Inflammatory macrophage treated with lipopolysaccharide for 4 hours (primary cell): ENCODE measurements at regions not wholly inside any gene's neighbourhood (a gene's known extent, or its start where the extent isn't known, plus 50 kb on each side); places are given as distances from the start of the nearest gene placed in this dataset.
"Not testable (repeated sequence)": the region's sequence is repeated elsewhere in the genome, so short reads cannot be mapped to it uniquely, and the experiment has no call there.

Source experiments
- DNase-seq: peaks from one replicate; pipeline ENCODE4 v3.0.0-alpha.2; 2020

DNA sequence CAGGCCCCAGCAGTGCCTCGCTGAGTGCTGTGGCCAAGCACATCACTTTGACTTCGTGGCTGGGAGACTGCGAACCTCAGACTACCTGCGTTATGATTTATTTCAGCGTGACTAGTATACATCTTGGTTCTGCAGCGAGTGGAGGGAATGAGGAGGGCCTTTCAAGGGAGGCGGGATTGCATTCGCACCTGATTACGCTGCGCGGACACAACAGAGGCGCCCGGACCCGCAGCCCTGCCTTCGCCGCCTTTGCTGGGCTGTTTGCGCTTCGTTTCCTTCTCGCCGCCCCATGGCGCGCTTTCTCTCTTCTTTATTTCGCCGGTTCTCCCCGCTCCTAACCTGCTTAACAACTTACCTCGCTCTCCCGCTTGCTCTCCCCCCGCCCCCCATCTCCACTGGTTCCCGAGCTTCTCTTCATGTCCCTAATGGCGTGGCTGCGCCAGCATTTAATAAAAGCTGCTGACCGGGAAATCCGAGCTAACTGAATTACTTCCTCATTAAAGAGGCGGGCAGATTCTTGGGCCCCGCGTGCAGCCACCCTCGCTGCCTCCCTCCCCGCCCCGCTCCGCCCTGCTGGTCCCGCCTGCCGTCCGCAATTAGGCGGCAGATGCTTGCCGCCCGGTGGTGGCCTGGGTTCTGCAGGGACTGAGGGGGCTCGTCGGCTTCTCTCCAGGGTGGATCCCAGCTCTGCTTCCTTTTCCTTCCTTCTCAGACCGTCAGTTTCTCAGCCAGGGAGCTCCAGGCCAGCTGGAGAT lies 257.6 kb upstream of the SDK2 start:
- peak; percentile 56 for DNase-seq

DNA sequence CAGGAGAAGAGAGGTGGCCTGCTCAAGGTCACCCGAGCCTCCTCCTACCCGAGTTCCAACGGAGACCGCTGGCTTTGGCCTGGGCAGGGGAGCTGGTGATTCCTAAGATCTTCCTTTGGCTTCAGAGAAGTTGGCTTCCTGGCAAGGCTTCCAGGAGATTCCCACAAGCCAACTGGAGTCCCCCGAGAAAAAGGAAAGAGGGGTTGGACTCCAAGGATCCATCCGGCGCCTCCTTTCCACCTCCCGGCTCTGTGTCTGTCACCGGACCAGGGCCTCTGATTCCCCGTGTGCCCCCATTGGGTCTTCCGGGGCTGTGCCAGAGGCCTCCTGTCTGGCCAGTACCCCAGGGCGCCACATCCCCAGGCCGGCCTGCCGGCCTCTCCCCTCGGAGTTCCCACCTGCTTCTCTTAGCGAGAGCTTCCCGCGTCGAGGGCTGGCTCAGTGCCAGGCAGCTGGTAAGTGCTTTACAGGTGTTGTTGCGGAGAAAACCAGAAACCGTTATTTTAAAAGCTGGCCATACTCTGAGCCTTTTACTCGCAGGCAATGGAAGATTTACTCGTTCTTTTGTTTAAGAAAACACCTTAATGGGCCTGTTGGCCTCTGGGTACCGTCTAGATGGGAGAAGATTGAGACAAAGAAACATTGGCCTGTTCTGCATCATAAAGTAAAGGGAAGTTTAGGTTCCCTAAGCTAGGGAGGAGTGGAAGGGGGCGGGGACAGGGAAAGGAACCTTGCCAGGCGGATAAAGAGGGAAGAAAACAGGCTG lies 258.4 kb upstream of the SDK2 start:
- DNase-seq, result peak; percentile 18

- DNase-seq, result no peak
Measured at GRCh38 chr17:73906896-73907870, 262.9 kb upstream of the SDK2 start.

DNA sequence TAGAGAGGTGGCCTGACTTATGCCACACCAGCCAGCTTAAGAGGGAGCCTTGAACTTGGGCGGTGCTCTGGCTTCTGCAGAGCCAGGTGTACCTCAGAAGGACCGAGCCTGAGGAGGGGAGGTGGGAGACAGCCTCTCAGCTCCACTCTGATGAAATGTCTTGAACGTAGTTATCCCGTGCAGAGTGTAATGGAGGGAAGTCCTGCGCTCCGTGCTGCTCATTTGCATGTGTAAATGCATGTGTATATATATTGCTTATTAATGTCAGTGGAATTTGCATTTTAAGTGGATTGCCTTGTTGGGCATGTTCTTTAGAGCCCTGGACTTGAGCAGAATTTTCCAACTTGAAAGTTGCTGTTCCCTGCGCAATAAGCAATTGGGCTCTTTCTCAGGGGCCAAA lies 264.9 kb upstream of the SDK2 start:
- no peak for DNase-seq

DNA sequence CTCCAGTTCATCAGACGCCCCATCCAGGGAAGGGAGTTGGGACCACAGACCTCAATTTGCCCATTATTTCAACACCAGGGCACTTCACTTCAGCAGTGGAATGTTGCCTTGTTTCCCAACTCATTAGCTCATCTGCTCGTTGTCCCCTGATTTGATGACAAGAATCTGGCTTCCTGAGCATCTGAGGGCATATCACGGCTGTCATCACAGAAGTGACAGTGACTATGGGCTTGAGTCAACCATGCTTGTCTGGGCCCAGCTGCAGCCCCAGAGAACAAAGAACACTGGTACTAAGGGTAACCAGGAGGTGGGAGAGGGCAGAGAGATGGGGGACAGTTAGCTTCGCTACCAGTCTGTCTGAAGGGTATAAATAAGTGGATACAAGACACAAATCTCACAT lies 266.0 kb upstream of the SDK2 start:
- no peak for DNase-seq

DNA sequence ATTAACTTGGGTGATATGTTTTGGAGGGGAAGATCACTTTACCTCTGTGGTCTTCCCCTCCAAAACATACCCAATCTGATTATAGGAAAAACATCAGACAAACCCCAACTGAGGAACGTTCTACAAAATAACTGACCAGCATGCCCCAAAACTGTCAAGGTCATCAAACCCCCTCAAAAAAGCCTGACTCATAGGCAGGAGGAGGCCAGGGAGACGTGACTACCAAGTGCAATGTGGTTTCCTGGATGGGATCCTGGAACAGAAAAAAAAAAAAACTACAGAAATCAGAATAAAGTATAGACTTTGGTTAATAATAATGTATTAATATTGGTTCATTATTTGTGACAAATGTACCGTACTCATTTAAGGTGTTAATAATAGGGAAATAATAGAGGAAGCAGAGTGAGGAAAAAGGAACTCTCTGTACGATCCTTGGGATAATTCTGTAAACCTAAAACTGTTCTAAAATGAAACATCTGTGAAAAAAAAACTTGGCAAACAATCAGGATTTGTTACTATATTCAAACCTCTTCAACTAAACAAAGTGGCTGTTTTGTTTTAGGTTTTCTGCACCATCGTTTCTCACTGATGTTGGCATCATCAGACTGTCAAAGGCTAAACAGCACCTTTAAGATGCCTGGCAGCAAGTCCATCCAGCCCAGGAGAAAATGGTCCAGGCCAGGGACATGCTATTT lies 266.7 kb upstream of the SDK2 start:
- no peak for DNase-seq

DNA sequence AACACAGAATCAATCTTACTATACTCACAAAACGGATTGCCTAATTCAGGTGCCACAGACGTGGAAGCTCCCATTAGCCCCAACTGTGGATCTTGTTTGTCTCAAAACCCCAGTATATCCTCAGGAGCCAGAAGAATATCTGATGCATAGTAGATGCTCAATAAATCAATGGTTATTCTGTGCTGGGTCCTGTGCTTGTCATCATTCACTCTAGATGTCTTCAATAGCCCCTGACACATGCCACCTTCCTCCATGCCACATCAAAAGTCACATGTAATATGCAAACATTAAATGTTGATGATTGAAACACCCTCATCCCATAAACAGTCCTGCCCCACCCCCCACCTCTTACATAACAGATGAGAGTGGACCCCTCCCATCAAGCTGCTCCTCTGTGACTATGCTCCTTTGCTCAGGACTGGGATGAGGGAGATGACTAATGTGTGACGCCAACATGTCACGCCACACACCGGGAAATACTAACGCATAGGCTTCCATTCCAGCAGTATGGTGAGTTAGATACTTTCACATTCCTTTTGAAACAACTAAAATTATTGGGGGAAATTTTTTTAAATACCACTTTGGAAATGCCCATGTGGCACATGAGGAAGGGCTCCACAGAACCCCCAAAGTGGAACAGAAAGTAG lies 267.6 kb upstream of the SDK2 start:
- peak; percentile 59 for DNase-seq

- DNase-seq, result no peak
Measured at GRCh38 chr17:73912373-73912746, 268.1 kb upstream of the SDK2 start.

- DNase-seq, result no peak
Measured at GRCh38 chr17:73914536-73915274, 270.5 kb upstream of the SDK2 start.

DNA sequence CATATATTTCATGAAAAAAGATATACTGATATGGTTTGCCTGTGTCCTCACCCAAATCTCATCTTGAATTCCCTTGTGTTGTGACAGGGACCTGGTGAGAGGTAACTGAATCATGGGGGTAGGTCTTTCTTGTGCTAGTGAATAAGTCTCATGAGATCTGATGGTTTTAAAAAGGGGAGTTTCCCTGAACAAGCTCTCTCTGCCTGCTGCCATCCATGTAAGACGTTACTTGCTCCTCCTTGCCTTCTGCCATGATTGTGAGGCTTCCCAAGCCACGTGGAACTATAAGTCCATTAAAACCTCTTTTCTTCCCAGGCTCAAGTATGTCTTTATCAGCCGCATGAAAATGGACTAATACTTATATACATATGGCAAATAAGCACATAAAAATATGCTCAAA lies 274.8 kb upstream of the SDK2 start:
- DNase-seq, result not testable (repeated sequence)

DNA sequence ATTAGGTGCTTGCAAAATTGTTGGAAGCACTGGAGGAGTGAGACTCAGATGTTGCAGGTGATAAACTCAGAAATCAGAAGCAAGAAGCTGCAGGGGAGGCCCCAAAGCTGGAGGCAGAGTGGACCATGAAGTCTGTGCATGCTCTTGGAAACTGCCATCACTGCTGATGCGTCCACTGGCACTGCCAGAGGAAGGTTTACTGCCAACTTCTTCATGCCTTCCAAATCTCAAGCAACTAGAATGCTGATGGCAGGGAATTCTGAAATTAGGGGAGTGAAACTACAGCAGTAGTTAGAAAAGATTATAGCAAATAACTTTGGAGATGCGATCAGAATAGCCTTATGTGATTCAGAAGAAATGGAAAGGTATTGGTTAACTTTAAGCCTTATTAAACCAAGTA lies 277.1 kb upstream of the SDK2 start:
- DNase-seq, result no peak

DNA sequence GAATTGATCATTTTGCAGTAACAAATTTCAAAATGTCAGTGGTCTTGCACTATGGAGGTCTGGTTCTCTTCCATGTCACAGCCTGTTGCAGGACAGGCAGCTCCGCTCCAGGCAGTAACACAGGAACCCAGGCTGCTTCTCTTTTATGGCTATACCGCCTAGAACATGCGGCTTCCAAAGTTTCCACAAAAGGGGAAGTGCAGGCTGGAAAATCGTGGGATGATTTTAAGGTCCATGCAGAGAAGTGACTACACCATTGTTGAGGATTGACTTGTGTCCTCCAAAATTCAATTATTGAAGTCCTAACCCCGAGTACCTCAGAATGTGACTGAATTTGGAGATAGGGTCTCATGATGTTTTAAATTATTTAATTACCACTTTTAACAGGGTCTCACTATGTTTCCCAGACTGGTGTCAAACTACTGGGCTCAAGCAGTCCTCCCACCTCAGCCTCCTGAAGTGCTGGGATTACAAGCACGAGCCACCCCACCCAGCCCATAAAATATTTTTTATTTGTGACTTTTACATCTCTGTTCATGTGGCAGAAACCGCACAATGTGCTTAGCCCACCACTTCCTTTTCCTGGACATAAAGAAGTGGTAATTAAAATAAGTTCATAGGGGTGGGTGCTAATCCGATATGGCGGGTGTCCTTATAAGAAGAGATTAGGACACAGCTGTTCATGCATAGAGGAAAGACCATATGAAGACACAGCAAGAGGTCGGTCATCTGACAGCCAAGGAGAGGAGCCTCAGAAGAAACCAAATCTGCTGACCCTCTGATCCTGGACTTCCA lies 279.2 kb upstream of the RPL38 start:
- DNase-seq, result no peak

- no peak for DNase-seq
Measured at GRCh38 chr17:73924909-73925186, 278.6 kb upstream of the RPL38 start.

- no peak for DNase-seq
Measured at GRCh38 chr17:73929860-73930430, 273.5 kb upstream of the RPL38 start.

DNA sequence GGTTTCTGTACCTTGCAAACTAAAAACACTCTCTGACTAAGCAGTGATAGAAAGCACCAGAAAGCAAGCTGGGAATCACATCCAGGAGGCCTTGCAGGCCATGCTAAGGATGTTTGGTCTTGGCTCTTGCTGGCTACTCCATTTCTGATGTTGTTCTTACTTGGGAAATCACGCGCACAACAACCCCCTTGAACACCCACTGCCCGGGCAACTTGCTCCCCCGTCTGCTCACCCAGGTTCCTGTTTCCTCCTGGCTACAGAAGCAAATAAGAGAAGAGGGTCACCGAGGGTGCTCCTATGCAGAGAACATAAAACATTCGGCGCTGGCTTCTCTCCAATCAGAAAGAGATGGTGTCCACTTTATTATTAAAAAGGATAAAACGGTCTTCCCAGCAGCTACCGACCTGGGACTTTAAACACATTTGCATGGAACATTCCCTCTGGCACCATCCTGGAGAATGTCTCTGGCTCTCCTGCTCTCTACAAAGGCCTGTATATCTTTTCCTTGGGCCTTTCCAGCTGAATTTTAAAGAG lies 271.2 kb upstream of the RPL38 start:
- no peak for DNase-seq

DNA sequence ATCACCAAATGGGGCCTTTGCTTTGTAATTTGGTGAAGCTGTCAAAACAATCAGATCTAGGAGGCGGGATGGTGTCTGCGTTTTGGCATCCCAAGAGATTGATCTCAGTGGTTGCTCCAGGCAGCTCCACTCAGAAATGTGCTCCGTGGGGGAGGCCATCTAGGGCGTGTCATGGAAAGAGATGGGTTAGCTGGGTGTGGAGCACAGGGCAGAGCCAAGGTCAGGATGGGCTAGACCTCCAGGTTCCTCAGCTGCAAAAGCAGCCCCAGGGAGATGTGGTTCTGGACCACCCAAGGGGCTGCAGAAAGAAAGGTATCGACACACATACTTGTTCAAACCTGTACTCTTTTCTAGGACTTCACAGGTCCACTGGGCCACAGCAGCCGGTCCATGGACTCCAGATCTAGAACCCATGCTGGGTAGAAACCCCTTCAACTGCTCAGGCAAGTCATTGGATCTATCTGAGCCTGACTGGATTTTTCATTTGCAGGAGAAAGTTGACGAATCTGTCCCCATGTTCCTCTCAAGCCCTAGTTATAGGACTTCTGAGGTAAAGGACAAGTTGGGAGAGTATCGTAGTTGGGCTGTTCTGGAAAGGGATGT lies 270.2 kb upstream of the RPL38 start:
- no peak for DNase-seq

DNA sequence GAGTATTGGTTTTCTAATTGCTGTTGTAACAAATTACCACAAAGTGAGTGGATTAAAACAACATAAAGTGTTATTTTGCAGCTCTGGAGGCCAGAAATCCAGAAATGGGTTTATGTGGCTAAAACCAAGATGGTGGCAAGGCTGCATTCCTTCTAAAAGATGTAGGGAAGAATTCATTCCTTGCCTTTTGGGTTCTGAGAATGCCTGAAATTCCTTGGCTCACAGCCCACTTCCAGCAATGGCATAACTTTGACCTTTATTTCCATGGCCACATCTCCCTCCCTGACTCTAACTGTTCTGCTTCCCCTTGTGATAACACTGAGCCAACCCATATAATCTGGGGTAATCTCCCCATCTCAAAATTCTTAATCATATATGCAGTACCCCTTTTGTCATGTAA lies 269.6 kb upstream of the RPL38 start:
- no peak for DNase-seq

DNA sequence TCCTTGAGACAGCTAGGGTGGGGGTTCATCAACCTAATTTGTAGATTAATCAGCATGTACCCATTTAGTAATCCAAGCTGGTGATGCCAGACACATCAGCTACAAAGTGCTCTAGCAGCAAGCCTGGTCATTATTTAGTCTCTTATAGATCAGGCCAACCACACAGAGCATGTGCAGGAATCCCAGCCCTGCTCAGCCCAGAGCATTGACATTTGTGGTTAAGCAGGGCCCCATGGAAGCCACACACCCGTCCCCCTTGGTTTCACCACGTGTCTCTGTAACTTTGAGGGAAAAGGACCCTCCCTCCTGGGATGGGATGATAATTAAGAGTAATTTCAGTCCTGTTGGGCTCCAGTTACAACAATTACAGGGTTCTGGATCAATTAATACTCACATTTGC lies 268.8 kb upstream of the RPL38 start:
- DNase-seq, result no peak

GRCh38 chr17:73936908-73937627 lies 266.4 kb upstream of the RPL38 start:
- no peak for DNase-seq
